Thoracic aorta (tissue), 2 donors: ENCODE measurements at regions not wholly inside any gene's neighbourhood (a gene's known extent, or its start where the extent isn't known, plus 50 kb on each side); places are given as distances from the start of the nearest gene placed in this dataset.
A peak's percentile ranks its signal among the peaks of the same experiment; 100 is the strongest.
"Not testable (repeated sequence)": the region's sequence is repeated elsewhere in the genome, so short reads cannot be mapped to it uniquely, and the experiment has no call there.

Experiments
- ATAC-seq: fragments of 150-250 bp; one replicate; pipeline ENCODE4 v1.8.0; 2017; ENCODE audit warnings: low read depth; ENCODE audit not compliant: insufficient number of reproducible peaks, low FRiP score
- DNase-seq: peaks from one replicate; pipeline ENCODE4 v3.0.0-alpha.2; 2020; ENCODE audit warnings: low spot score
- H3K27ac ChIP-seq, 2 donors: fragments of 200-600 bp; sonication (generic); 1 replicate in 1 of 2; 2 replicates in 1 of 2; pipeline ENCODE4 v1.5.1; 2016; ENCODE audit warnings: mild to moderate bottlenecking in 2 of 2, moderate library complexity in 2 of 2
- H3K27me3 ChIP-seq: fragments of 200-600 bp; sonication (generic); replicated peaks from 2 replicates; pipeline ENCODE4 v1.6.0; 2016; ENCODE audit warnings: mild to moderate bottlenecking; ENCODE audit not compliant: insufficient read depth
- H3K36me3 ChIP-seq: fragments of 200-600 bp; sonication (generic); one replicate; pipeline ENCODE4 v1.5.1; 2016
- H3K4me1 ChIP-seq, 2 donors: fragments of 200-600 bp; sonication (generic); 1 replicate in 1 of 2; 2 replicates in 1 of 2; pipeline versions ENCODE4 v1.5.1 to v1.6.0; 2016; ENCODE audit warnings: low read depth in 2 of 2, mild to moderate bottlenecking in 1 of 2; ENCODE audit not compliant: control insufficient read depth in 1 of 2
- H3K4me3 ChIP-seq: fragments of 200-600 bp; sonication (generic); 2 replicates; pipeline ENCODE4 v1.5.1; 2016; ENCODE audit warnings: mild to moderate bottlenecking
- H3K9me3 ChIP-seq: fragments of 200-600 bp; sonication (generic); 2 replicates; pipeline ENCODE4 v1.5.1; 2016
- TF ChIP-seq, protein P1 (sequence below): fragments of 200-600 bp; sonication (generic); IDR thresholded peaks from one replicate; pipeline ENCODE4 v1.5.1; 2019; ENCODE audit warnings: antibody characterized with exemption

DNA sequence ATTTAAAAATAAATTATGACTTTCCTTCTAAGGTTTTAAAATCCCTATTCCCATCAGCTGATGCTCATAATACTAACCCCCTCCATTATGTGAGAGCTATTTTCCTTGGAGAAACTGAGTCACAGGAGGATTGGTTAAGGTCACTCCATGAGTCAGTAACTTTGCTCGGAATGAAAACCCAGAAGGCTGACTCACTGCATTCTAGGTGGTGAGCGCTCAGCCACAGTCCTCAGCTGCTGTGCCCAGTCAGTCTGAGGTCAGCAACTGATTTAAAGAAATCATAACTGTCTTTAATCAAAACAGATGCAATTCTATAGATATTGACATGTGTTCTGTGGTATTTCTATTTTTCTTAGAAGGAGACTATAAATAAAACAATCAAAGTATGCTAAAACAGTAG, 359.2 kb downstream of the GJA1 start:
- Histone ChIP-seq H3K4me3 (no peak overlapping the region), H3K27ac (no peak overlapping the region), H3K9me3 (no peaks in the 10 kb centered on the region), H3K36me3 (no peaks in the 10 kb centered on the region), H3K27me3 (no peaks in the 10 kb centered on the region), H3K4me1 (peaks cover 2 to 12% of the 10 kb centered on the region in 2 donors)
- TF ChIP-seq, protein P1, sequence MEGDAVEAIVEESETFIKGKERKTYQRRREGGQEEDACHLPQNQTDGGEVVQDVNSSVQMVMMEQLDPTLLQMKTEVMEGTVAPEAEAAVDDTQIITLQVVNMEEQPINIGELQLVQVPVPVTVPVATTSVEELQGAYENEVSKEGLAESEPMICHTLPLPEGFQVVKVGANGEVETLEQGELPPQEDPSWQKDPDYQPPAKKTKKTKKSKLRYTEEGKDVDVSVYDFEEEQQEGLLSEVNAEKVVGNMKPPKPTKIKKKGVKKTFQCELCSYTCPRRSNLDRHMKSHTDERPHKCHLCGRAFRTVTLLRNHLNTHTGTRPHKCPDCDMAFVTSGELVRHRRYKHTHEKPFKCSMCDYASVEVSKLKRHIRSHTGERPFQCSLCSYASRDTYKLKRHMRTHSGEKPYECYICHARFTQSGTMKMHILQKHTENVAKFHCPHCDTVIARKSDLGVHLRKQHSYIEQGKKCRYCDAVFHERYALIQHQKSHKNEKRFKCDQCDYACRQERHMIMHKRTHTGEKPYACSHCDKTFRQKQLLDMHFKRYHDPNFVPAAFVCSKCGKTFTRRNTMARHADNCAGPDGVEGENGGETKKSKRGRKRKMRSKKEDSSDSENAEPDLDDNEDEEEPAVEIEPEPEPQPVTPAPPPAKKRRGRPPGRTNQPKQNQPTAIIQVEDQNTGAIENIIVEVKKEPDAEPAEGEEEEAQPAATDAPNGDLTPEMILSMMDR, result no peak
- ATAC-seq (peak; percentile 77), DNase-seq (no peak)

DNA sequence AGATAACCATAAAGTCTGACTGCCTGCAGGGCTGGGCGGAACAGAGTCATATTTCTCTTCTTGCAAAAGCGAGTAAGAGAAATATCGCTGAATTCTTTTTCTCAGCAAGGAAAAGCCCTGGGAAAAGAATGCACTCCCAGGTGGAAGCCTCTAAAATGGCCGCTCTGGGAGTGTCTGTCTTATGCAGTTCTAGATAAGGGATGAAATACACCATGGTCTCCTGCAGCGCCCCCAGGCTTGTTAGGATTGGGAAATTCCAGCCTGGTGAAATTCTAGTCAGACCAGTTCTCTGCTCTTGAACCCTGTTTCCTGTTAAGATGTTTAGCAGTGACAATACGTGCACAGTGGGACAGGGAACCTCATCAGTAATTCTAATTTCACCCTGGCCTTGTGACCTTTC, 362.2 kb downstream of the GJA1 start:
- not testable (repeated sequence) for DNase-seq, H3K27me3 ChIP-seq, H3K9me3 ChIP-seq, ATAC-seq, H3K27ac ChIP-seq, H3K4me3 ChIP-seq, H3K36me3 ChIP-seq
- peaks cover 2 to 12% of the 10 kb centered on the region in 2 donors for H3K4me1 ChIP-seq

DNA sequence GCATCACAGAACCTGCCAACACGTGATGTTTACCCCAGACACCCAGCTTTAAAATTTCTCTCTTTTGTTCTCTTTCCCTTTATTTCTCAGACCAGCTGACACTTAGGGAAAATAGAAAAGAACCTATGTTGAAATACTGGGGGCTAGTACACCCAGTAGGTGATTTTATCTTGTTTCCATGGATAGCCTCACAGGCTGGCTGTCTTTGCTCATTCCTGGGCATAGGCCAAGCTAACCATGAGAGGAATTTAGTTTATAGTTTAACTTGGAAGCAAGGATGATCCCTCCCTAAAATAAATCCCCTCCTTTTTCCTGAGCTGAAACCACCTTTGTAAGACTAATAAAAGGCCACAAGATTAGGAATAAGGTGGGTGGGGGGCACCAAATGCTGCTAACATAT, 362.7 kb downstream of the GJA1 start:
- not testable (repeated sequence) for H3K9me3 ChIP-seq, H3K27me3 ChIP-seq, DNase-seq, H3K4me3 ChIP-seq, H3K36me3 ChIP-seq, H3K27ac ChIP-seq, ATAC-seq
- H3K4me1 ChIP-seq, result peaks cover 2 to 12% of the 10 kb centered on the region in 2 donors

DNA sequence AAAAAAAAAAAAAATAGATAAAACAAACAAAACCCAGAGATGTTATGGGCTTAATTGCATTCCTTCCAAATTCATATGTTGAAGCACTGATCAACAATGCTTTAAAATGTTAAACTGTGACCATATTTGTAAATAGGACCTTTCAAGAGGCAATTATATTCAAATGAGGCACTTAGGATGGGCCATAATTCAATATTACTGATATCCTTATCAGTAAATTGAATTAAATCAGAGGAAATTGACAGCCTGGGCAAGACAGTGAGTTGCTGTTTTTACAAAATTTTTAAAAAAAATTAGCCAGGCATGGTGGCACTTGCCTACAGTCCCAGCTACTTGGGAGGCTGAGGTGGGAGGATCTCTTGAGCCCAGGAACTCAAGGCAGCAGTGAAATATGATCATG, 364.1 kb downstream of the GJA1 start:
- ATAC-seq (no peak), DNase-seq (no peak)
- Histone ChIP-seq H3K27ac (no peak overlapping the region), H3K4me3 (no peak overlapping the region), H3K36me3 (no peaks in the 10 kb centered on the region), H3K9me3 (no peaks in the 10 kb centered on the region), H3K27me3 (no peaks in the 10 kb centered on the region), H3K4me1 (peaks cover 2 to 12% of the 10 kb centered on the region in 2 donors)
- TF ChIP-seq, protein P1, result no peak

DNA sequence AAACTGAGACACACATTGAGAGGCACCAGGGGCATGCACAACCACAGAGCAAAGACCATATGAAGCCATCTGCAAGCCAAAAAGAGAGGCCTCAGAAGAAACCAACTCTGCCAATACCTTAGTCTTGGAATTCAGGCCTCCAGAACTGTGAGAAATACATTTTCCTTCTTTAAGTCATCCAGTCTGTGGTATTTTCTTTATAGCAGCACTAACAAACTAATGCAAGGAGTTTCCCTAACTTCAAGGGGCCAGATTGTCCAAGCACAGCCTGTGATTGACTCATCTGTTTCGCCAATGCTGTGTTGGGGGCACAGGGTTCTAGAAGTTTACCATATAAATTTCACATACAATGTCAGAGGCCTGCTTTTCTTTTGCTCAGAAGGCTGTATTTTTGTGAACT, 364.6 kb downstream of the GJA1 start:
- no peak for ATAC-seq
- Histone ChIP-seq H3K4me3 (no peak overlapping the region), H3K4me1 (peaks cover 0 to 7% of the 10 kb centered on the region in 2 donors), H3K36me3 (no peaks in the 10 kb centered on the region), H3K27ac (no peak overlapping the region), H3K9me3 (no peaks in the 10 kb centered on the region), H3K27me3 (no peaks in the 10 kb centered on the region)
- DNase-seq, result no peak
- TF ChIP-seq, protein P1, result no peak

DNA sequence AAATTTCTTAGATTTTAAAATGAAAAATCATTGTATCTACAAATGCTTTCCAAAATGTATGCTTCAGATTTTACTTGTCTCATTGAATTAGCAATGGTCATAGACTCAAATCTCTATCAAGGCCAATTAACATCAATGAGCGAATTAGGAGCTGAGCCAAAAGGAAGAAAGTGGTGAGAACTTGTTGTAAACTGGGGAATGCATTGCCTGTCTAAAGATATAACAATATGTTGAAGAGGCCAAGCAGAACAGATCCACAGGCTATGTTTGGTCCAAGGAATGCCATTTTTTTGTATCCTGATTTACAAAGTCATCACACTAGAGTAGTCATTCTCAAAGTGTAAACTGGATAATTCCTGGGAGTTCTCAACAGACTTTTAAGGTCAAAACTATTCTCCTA, 370.7 kb downstream of the GJA1 start:
- H3K4me1 ChIP-seq, result no peaks in the 10 kb centered on the region
- H3K27ac ChIP-seq, result no peak overlapping the region
- DNase-seq (no peak), ATAC-seq (no peak)
- no peaks in the 10 kb centered on the region for H3K36me3 ChIP-seq
- TF ChIP-seq, protein P1, result no peak
- no peak overlapping the region for H3K4me3 ChIP-seq
- no peaks in the 10 kb centered on the region for H3K9me3 ChIP-seq
- H3K27me3 ChIP-seq, result no peaks in the 10 kb centered on the region
